ENCODE measurements at regions not wholly inside any gene's neighbourhood (a gene's known extent, or its start where the extent isn't known, plus 50 kb on each side); places are given as distances from the start of the nearest gene placed in this dataset.

DNA sequence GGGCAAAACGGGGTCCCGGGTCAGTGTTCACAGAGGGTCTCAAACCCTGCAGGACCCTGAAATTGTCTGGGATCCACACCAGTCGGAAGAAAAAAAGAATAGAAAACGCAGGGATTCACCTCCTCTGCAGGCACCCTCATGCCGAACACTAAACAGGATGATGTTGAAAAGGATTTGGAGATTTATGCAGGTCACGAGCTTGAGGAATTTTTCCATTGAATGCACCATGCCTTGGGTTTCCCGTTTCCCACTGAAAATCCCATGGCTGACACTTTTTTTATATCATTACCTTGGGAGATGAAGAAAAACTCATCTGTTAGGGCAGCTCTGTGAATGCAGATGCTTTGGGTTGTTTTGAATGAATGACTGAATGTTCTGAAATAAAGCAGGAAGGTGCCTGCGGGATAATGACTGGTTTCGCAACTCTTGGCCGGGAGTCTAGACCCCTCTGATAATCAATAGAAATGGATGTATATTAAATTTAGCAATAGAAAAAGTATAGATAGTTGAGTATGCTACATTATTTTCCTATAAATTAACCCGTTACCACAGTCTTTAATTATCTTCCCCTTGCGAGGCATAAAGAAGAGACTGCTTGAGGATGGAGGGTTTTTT, 147.5 kb upstream of the AFDN start:
- no peaks in the 10 kb centered on the region for H3K79me2 ChIP-seq (ENCODE audit: control insufficient read depth, insufficient read depth, low read length)
- H3K4me3 ChIP-seq (ENCODE audit: control insufficient read depth in 2 of 3, extremely low read depth in 1 of 3, insufficient read depth in 2 of 3, low read depth in 1 of 3, low read length in 3 of 3): no peak overlapping the region
- H3K27me3 ChIP-seq (ENCODE audit: control insufficient read depth, extremely low read depth, insufficient read depth, low read length): peaks cover 36% of the 10 kb centered on the region
- no peak for TF ChIP-seq EZH2 (IDR thresholded peaks at IDR 0.05; ENCODE audit: low read length)
- TF ChIP-seq, protein P1, sequence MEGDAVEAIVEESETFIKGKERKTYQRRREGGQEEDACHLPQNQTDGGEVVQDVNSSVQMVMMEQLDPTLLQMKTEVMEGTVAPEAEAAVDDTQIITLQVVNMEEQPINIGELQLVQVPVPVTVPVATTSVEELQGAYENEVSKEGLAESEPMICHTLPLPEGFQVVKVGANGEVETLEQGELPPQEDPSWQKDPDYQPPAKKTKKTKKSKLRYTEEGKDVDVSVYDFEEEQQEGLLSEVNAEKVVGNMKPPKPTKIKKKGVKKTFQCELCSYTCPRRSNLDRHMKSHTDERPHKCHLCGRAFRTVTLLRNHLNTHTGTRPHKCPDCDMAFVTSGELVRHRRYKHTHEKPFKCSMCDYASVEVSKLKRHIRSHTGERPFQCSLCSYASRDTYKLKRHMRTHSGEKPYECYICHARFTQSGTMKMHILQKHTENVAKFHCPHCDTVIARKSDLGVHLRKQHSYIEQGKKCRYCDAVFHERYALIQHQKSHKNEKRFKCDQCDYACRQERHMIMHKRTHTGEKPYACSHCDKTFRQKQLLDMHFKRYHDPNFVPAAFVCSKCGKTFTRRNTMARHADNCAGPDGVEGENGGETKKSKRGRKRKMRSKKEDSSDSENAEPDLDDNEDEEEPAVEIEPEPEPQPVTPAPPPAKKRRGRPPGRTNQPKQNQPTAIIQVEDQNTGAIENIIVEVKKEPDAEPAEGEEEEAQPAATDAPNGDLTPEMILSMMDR (optimal IDR thresholded peaks at IDR 0.05 in 1 of 3, IDR thresholded peaks at IDR 0.05 in 1 of 3, conservative IDR thresholded peaks at IDR 0.05 in 1 of 3; ENCODE audit: extremely low read depth in 1 of 3, insufficient read depth in 2 of 3, low read length in 3 of 3): no peak
- no peaks in the 10 kb centered on the region for H3K9me3 ChIP-seq (ENCODE audit: control insufficient read depth, low read depth, low read length)
- no peak overlapping the region for H2AFZ ChIP-seq (ENCODE audit: control insufficient read depth, low read length)
- H3K9me1 ChIP-seq (ENCODE audit: control insufficient read depth, extremely low read depth, insufficient read depth, low read length): no peaks in the 10 kb centered on the region
- FAIRE-seq (no peak), DNase-seq (ENCODE audit: low read depth, low spot score) (no peak)
- H4K20me1 ChIP-seq (ENCODE audit: control insufficient read depth, extremely low read depth, insufficient read depth, low read length): no peaks in the 10 kb centered on the region
- H3K4me1 ChIP-seq (ENCODE audit: control insufficient read depth, extremely low read depth, insufficient read depth, low read length): no peaks in the 10 kb centered on the region
- H3K27ac ChIP-seq (ENCODE audit: control insufficient read depth, insufficient read depth, low read length): no peak overlapping the region
- no peaks in the 10 kb centered on the region for H3K36me3 ChIP-seq (ENCODE audit: control insufficient read depth in 2 of 2, extremely low read depth in 1 of 2, insufficient read depth in 2 of 2, low read length in 2 of 2)
- no peak overlapping the region for H3K9ac ChIP-seq (ENCODE audit: control insufficient read depth, extremely low read depth, insufficient read depth, low read length)
- H3K4me2 ChIP-seq (ENCODE audit: control insufficient read depth, extremely low read depth, insufficient read depth, low read depth, low read length): no peak overlapping the region
- dilution Hi-C loops (cut with MboI; ENCODE audit: extremely low pct_ligation_motif_present, low sequenced_read_pairs): no loop called here

DNA sequence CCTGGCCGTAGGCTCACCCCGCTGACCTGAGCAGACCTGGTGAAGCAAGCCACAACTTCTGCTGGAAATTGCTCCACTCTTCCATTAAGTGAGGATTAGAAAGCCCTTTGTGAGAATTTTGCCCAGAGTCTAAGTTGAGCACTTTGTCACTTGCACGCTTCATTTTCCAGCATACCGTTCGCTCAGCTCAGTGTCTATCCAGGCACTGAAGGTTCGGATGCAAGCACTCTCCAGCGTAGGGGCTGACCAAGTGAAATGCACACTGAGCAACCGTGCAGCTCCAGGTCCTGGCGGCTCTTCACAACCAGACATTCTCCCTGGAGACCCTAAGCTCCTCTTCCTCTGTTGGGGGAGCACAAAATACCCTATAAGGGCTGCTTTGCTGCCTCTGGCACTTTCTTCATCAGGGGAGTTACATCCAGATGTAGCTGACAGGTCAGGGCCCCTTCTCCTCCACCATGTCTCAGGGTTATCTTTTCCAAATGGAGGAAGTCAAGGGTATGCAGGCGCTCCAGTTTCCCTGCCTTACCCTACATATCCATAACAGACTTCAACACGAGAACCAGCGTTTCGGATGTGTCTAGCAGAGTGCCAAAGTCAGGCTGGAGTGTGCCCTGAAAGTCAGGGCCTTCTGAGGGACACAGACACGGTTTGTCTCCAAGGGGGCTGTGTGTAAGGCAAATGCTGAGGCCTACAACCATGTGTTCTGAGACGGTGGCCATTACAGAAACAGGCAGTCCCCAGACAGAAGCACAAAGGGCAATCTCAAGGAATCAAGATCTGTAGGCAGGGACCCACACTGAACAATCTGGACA, 146.7 kb upstream of the AFDN start:
- Histone ChIP-seq H3K4me1 (ENCODE audit: control insufficient read depth, extremely low read depth, insufficient read depth, low read length) (no peaks in the 10 kb centered on the region), H3K79me2 (ENCODE audit: control insufficient read depth, insufficient read depth, low read length) (no peaks in the 10 kb centered on the region), H3K9ac (ENCODE audit: control insufficient read depth, extremely low read depth, insufficient read depth, low read length) (no peak overlapping the region), H3K36me3 (ENCODE audit: control insufficient read depth in 2 of 2, extremely low read depth in 1 of 2, insufficient read depth in 2 of 2, low read length in 2 of 2) (no peaks in the 10 kb centered on the region), H3K27me3 (ENCODE audit: control insufficient read depth, extremely low read depth, insufficient read depth, low read length) (peaks cover 36% of the 10 kb centered on the region), H3K4me3 (ENCODE audit: control insufficient read depth in 2 of 3, extremely low read depth in 1 of 3, insufficient read depth in 2 of 3, low read depth in 1 of 3, low read length in 3 of 3) (no peak overlapping the region), H4K20me1 (ENCODE audit: control insufficient read depth, extremely low read depth, insufficient read depth, low read length) (no peaks in the 10 kb centered on the region), H2AFZ (ENCODE audit: control insufficient read depth, low read length) (no peak overlapping the region), H3K9me3 (ENCODE audit: control insufficient read depth, low read depth, low read length) (no peaks in the 10 kb centered on the region), H3K27ac (ENCODE audit: control insufficient read depth, insufficient read depth, low read length) (no peak overlapping the region), H3K4me2 (ENCODE audit: control insufficient read depth, extremely low read depth, insufficient read depth, low read depth, low read length) (no peak overlapping the region), H3K9me1 (ENCODE audit: control insufficient read depth, extremely low read depth, insufficient read depth, low read length) (no peaks in the 10 kb centered on the region)
- dilution Hi-C loops (cut with MboI; ENCODE audit: extremely low pct_ligation_motif_present, low sequenced_read_pairs): no loop called here
- FAIRE-seq (no peak), DNase-seq (ENCODE audit: low read depth, low spot score) (no peak)
- no peak for TF ChIP-seq EZH2 (IDR thresholded peaks at IDR 0.05; ENCODE audit: low read length)
- TF ChIP-seq, protein P1 (optimal IDR thresholded peaks at IDR 0.05 in 1 of 3, IDR thresholded peaks at IDR 0.05 in 1 of 3, conservative IDR thresholded peaks at IDR 0.05 in 1 of 3; ENCODE audit: extremely low read depth in 1 of 3, insufficient read depth in 2 of 3, low read length in 3 of 3): no peak

Data from keratinocyte (primary cell).